Lower leg skin (tissue), 4 donors: ENCODE measurements at regions not wholly inside any gene's neighbourhood (a gene's known extent, or its start where the extent isn't known, plus 50 kb on each side); places are given as distances from the start of the nearest gene placed in this dataset.
A peak's percentile ranks its signal among the peaks of the same experiment; 100 is the strongest.
"Not testable (repeated sequence)": the region's sequence is repeated elsewhere in the genome, so short reads cannot be mapped to it uniquely, and the experiment has no call there.

Experiments used
- DNase-seq, 2 donors: peaks; one replicate each; pipeline ENCODE4 v3.0.0-alpha.2; 2019; ENCODE audit warnings: low spot score in 2 of 2
- H3K4me3 ChIP-seq: fragments of 200-600 bp; sonication (generic); 2 replicates; pipeline ENCODE4 v1.5.1; 2017; ENCODE audit warnings: mild to moderate bottlenecking, low read depth; ENCODE audit not compliant: poor library complexity, severe bottlenecking
- POLR2A ChIP-seq, 2 donors: fragments of 450-650 bp; IDR thresholded peaks; one replicate each; pipeline ENCODE4 v1.6.1; 2016 to 2017; ENCODE audit warnings: antibody characterized with exemption in 2 of 2, mild to moderate bottlenecking in 1 of 2, moderate library complexity in 1 of 2
- WGBS, 2 donors: methylation state at CpG; one replicate each; pipeline ENCODE4 v1.1.5; 2018; 5-methylcytosine and 5-hydroxymethylcytosine counted together
- intact Hi-C: fragments of 100-400 bp; cut with DNase I; formaldehyde crosslinking; loops from one replicate; pipeline ENCODE4 v1.15.0; 2023; ENCODE audit warnings: low total_unique reads
- TF ChIP-seq, protein P1 (sequence below), 3 donors: fragments of 450-650 bp; IDR thresholded peaks; one replicate each; pipeline ENCODE4 v1.5.1; 2016; ENCODE audit warnings: antibody characterized with exemption in 3 of 3, mild to moderate bottlenecking in 3 of 3, moderate library complexity in 2 of 3

DNA sequence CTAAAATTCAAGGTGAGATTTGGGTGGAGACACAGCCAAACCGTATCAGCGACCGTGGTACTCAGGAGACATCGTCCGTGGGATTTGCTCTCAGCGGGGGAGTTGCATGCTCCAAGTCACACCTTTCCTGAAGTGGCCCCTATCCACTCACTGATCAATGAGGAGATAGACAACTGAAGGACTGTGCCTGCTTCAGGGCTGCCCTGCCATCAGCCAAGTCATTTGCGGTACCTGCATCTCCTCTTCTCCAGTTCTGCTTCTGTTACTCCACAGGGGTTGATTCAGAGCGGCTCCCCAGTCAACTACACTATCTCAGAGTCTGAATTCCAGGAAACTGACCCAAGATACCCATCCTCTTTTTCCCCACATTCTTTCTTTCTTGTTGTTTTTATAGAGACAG is 184.1 kb downstream of the MREG start:
- TF ChIP-seq, protein P1, sequence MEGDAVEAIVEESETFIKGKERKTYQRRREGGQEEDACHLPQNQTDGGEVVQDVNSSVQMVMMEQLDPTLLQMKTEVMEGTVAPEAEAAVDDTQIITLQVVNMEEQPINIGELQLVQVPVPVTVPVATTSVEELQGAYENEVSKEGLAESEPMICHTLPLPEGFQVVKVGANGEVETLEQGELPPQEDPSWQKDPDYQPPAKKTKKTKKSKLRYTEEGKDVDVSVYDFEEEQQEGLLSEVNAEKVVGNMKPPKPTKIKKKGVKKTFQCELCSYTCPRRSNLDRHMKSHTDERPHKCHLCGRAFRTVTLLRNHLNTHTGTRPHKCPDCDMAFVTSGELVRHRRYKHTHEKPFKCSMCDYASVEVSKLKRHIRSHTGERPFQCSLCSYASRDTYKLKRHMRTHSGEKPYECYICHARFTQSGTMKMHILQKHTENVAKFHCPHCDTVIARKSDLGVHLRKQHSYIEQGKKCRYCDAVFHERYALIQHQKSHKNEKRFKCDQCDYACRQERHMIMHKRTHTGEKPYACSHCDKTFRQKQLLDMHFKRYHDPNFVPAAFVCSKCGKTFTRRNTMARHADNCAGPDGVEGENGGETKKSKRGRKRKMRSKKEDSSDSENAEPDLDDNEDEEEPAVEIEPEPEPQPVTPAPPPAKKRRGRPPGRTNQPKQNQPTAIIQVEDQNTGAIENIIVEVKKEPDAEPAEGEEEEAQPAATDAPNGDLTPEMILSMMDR (IDR thresholded peaks at IDR 0.05): no peak
- no peak for TF ChIP-seq POLR2A (IDR thresholded peaks at IDR 0.05)
- intact Hi-C loops: no loop called here
- no peak overlapping the region for H3K4me3 ChIP-seq
- no peak for DNase-seq
- WGBS, 2 donors: 94 to 96% methylated on average over 8 of the region's 8 CpGs

GRCh38 chr2:215828528-215829184 is 184.7 kb downstream of the MREG start:
- TF ChIP-seq, protein P1 (IDR thresholded peaks at IDR 0.05): no peak
- TF ChIP-seq POLR2A (IDR thresholded peaks at IDR 0.05): no peak
- intact Hi-C loops: no loop called here
- H3K4me3 ChIP-seq: no peak overlapping the region
- DNase-seq: peak in 1 of 2 donors; percentile 35
- 85% methylated on average over 10 of the region's 10 CpGs for WGBS, 2 donors

GRCh38 chr2:215826838-215827441 is 186.4 kb downstream of the MREG start:
- no peak overlapping the region for H3K4me3 ChIP-seq
- intact Hi-C loops: no loop called here
- no peak for DNase-seq
- WGBS, 2 donors: 57% methylated on average over 8 of the region's 8 CpGs
- TF ChIP-seq, protein P1 (IDR thresholded peaks at IDR 0.05): no peak
- TF ChIP-seq POLR2A (IDR thresholded peaks at IDR 0.05): no peak

GRCh38 chr2:215826376-215826775 is 187.0 kb downstream of the MREG start:
- WGBS, 2 donors: 35 to 48% methylated on average over 3 of the region's 3 CpGs
- no peak for DNase-seq
- H3K4me3 ChIP-seq: no peak overlapping the region
- TF ChIP-seq, protein P1 (IDR thresholded peaks at IDR 0.05): no peak
- no peak for TF ChIP-seq POLR2A (IDR thresholded peaks at IDR 0.05)
- intact Hi-C loops: no loop called here

DNA sequence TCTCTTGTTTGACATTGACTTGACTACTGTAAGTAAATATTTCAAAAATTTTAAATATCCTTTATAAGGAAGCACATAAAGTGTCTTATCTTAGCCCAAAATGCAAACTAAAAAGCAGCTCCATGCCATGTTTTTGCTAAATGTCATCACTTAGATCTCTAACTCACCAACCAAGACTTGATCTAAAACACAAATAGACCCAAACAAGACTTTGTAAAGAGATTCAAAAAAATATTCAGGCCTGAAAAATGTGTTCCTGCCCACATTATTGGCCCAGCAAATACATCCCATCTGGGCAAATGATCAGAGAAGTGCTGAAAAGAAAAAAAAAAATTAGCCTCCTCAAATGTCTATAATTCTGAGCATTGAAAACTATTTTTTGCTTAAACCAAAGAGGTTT is 187.6 kb downstream of the MREG start:
- no peak for DNase-seq
- intact Hi-C loops: no loop called here
- TF ChIP-seq, protein P1 (IDR thresholded peaks at IDR 0.05): no peak
- no peak for TF ChIP-seq POLR2A (IDR thresholded peaks at IDR 0.05)
- no peak overlapping the region for H3K4me3 ChIP-seq

- WGBS, 2 donors: 82 to 92% methylated on average over 4 of the region's 4 CpGs
- H3K4me3 ChIP-seq, DNase-seq, intact Hi-C loops: not testable (repeated sequence)
These were observed 192.1 kb downstream of the MREG start for GRCh38 chr2:215821298-215821697.

DNA sequence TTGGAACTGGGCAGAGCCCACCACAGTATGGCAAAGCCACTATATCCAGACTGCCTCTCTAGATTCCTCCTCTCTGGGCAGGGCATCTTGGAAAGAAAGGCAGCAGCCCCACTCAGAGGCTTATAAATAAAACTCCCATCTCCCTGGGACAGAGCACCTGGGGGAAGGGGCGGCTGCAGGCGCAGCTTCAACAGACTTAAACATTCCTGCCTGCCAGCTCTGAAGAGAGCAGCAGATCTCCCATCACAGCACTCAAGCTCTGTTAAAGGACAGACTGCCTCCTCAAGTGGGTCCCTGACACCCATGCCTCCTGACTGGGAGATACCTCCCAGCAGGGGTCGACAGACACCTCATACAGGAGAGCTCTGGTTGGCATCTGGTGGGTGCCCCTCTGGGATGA is 193.6 kb downstream of the MREG start:
- WGBS, 2 donors: 77 to 94% methylated on average over 3 of the region's 3 CpGs
- DNase-seq, intact Hi-C loops, H3K4me3 ChIP-seq: not testable (repeated sequence)
